Frontal cortex (tissue), 3 donors: ENCODE measurements at regions not wholly inside any gene's neighbourhood (a gene's known extent, or its start where the extent isn't known, plus 50 kb on each side); places are given as distances from the start of the nearest gene placed in this dataset.

Experiments used
- DNase-seq, 2 donors: peaks; one replicate each; pipeline ENCODE4 v3.0.0; 2012; ENCODE audit warnings: low spot score in 2 of 2
- FAIRE-seq: peaks from 2 replicates; lab custom pipeline; 2012; peaks lifted over from hg19 to GRCh38; lab: Jason Lieb, UNC
- donor health status: control.
- donor health status: control.
- donor health status: control.

- FAIRE-seq (no peak), DNase-seq (no peak)
Measured at GRCh38 chr3:147816752-147817151, 407.6 kb downstream of the ZIC1 start.

DNA sequence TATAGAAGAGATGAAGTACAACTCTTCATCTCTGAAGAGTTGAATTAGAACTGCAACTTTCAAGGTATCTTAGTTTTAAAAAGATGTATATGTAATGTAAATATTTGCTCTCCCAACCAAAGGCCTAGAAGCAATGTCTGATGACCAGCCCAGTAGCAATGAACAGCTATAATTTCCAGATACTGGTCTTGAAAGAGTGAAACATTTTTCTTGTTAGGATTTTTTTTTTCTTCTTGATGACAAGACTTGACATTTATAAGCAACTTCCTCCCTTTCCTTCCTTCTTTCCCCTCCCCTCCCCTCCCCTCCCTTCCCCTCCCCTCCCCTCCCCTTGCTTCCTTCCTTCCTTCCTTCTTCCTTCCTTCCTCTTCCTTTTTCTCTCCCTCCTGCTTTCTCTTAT lies 423.4 kb downstream of the ZIC1 start:
- FAIRE-seq = no peak
- DNase-seq = no peak

DNA sequence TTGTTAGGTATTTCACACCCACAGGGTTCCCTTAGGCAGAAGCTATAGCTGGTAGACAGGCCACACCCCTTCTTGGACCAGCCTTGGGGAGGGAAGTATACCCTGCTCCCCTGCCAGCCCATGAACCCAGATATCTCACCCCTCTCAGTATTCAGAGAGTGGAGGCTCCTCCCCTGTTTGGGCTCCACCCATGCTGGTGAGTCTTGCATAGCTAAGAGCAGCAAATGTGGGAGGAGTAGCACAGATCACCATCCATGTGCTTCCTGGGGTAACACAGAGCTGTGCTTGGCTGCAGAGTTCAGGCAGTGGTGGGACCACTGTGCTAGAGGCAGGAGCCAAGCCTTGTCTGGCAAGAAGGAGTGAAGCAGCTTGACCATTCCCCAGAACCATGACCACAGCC lies 427.2 kb downstream of the ZIC1 start:
- FAIRE-seq (no peak), DNase-seq (no peak)

DNA sequence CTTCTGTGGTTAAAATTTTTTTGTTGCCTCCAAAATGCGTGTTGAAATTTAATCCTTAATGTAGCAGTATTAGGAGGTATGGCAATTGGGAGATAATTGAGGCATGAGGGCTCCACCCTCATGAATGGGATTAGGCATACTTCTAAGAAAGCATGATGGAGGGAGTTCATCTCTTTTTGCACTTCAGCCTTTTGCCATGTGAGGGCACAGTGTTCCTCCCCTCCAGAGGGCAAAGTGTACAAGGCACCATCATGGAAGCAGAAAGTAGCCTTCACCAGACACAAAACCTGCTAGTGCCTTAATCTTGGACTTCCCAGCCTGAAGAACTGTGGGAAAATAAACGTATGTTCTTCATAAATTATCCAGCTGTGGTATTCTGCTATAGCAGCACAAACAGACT lies 429.5 kb downstream of the ZIC1 start:
- no peak for FAIRE-seq

DNA sequence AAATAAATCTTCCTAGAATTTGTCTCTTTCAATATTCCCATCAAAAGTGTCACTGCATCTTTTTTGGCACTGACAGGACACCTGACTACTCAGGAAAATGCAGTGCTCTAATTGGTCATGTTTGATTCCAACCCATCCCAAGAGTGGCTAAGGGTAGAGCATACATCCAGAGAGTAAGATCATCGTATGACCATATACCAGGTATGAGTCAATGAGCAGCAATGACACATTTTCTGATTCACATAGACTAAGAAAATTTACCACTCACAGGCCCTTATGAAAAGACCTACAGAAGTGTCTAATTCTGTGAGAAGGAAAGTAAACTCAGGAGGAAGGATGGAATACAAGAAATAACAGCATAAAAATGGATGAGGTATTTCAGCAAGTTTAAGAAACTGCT lies 434.2 kb downstream of the ZIC1 start:
- FAIRE-seq (no peak), DNase-seq (no peak)

More for the DNA sequence above, 429.5 kb downstream of the ZIC1 start:
- DNase-seq = no peak

DNA sequence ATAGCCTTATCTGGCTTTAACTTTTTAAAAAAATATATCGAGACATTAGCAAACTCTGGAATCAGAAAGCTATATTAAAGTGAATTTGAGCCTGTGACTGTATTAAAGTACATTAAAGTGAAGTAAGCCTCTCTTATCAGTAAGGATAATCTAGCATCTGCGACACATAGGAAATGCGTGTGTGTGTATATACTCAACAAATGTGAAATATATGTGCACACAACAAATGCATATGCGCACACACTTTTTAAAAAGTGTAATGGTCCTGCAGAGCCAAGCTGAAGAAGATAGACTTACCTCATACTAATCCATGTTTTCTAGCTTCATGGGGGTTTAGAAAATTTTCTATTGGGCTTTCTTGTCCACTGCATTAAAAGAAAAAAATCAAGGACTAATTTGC lies 437.1 kb downstream of the ZIC1 start:
- FAIRE-seq = no peak
- no peak for DNase-seq

DNA sequence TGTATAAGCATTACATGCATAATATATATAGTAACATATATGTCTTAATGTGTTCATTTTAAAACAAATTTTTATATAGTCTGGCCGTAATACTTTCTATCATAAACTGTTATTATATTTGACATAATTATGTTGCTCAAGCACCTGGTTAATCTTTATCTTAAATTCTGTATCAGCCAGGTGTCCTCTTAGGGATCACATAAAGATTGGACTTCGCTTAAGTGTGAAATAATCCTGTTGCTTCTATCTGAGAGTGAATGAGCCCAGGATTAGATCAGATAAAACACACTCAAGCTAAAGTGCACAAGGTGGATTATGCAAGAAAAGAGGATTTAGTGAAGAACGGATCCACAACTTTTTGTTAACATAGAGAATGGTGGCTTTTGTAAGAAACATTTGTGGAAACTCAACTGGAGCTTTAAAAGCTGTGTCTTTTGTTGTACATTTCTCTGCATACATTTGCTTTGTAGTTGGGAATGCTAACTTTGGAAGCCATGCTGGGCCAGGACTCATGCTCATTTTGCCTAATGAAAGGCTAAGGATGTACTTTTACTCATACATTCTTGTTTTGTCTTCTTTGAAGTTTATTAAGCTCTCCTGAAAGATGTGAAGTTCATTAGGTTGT lies 437.8 kb downstream of the ZIC1 start:
- FAIRE-seq (no peak), DNase-seq (no peak)

- DNase-seq (no peak), FAIRE-seq (no peak)
Measured at GRCh38 chr3:147851062-147851461, 441.9 kb downstream of the ZIC1 start.

DNA sequence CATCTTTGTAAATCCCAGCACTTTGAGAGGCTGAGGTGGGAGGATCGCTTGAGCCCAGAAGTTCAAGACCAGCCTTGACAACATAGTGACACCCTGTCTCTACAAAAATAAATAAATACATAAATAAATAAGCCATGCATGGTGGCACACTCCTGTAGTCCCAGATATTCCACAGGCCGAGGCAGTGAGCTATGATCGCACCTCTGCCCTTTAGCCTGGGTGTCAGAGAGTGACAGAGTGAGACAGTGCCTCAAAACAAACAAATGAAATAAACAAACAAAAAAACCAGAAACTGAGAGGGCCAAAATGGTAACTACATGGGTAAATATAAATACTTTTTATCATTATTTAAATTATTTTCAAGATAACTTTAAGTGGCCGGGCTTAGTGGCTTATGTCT lies 445.4 kb downstream of the ZIC1 start:
- FAIRE-seq (no peak), DNase-seq (no peak)

- DNase-seq = no peak
- FAIRE-seq = no peak
Measured at GRCh38 chr3:147864754-147865354, 455.7 kb downstream of the ZIC1 start.

GRCh38 chr3:147866561-147866960 lies 457.4 kb downstream of the ZIC1 start:
- FAIRE-seq = no peak

GRCh38 chr3:147872568-147872967 lies 463.4 kb downstream of the ZIC1 start:
- no peak for FAIRE-seq
- no peak for DNase-seq

More at GRCh38 chr3:147866561-147866960, 457.4 kb downstream of the ZIC1 start:
- DNase-seq = no peak

DNA sequence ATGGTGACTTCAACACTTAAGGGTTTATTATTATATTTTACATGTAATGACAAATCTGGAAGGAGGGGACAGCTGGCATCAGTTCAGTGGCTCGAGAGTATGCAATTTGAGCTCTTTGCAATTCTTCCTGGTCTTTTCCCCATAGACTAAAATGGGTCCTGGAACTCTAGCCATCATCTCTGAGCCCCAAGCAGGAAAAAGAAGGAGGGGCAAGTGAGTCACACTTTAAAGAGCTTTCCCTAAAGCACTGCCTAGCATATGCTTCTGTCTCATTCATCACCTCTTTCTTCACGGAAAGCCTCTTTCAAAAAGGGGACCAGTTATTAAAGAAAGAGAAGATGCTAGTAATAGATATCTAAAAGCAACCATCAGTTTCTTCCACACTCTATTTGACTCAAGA lies 466.3 kb downstream of the ZIC1 start:
- no peak for DNase-seq
- no peak for FAIRE-seq

DNA sequence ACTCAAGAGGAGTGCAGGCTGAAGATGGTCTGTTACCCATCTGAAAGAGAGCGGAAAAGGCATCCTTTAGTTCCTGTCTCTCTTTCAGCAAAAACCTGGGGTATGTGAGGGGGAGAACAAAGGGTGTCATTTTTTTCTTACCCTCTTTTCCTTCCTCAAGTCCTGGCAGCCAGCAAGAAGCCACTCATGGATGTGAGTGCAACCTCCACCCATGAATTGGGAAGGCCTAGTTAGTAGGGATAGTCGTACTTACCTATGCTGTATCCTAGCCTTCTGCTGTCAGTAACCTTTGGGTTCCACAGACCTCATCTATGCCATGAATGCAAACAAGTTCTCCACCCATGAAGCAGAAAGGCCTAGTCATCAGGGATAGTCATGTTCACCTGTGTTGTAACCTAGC lies 472.8 kb downstream of the ZIC1 start:
- DNase-seq = no peak
- FAIRE-seq = no peak

DNA sequence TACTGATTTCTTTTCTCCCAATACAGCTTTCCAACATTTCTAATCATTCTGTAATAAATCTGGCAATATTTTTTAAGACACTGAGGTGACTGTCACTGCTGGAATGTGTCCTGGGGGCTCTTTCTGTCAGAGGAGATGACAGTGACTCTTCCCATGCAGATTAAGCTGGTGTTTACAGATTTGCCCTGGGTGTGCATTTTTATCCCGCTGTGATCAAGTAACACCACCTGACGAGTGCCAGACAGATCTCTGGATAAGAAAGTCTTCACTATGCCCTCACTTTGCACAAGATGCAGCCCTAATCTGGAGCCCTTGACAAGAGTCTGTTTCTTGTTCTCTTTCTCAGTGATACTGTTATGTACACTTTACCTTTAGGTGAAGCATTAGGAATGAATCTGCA lies 477.7 kb downstream of the ZIC1 start:
- FAIRE-seq (no peak), DNase-seq (no peak)

DNA sequence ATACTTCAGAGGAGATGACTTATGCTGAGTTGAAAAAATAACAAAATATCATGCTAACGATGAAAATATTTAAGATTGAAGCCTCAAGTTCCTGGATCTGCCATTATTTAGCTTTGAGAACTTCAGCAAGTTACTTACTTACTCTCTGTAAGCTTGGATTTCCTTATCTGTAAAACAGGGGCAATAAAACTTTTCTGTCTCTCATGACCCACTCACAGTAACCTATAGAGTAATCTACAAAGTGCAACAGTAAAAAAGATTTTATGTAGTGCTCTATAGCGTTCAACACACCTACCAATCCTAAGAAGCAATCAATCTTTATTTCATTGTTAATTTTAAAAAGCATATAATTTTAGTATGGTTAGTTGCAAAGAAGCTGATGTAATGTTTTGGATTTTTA lies 478.6 kb downstream of the ZIC1 start:
- no peak for FAIRE-seq

GRCh38 chr3:147890114-147890513 lies 480.9 kb downstream of the ZIC1 start:
- DNase-seq (no peak), FAIRE-seq (no peak)

More for the DNA sequence above, 478.6 kb downstream of the ZIC1 start:
- DNase-seq = no peak

GRCh38 chr3:147895509-147895908 lies 486.3 kb downstream of the ZIC1 start:
- DNase-seq = no peak
- FAIRE-seq = no peak

- DNase-seq (no peak), FAIRE-seq (no peak)
Measured at GRCh38 chr3:147900851-147901250, 491.7 kb downstream of the ZIC1 start.

- no peak for FAIRE-seq
- DNase-seq = no peak
Measured at GRCh38 chr3:147903026-147903425, 493.9 kb downstream of the ZIC1 start.

GRCh38 chr3:147904421-147904820 lies 495.3 kb downstream of the ZIC1 start:
- FAIRE-seq (no peak), DNase-seq (no peak)

DNA sequence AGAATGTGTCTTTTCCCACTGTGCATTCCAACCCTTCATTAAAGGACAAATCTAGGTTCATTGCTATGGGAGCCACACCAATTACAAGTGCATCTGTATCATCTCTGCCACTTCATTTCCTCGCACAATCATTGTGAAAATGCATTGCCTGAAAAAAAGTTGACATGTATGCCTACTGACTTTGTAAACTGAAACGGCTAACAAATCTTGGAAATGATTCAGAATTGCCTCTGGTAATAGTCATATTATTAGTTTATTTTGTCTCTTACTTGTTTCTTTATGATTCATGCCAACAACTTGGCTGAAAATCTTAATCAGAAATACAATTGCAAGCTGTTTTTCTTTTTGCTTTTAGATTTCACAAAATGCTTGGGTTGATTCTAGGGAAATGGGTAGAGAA lies 497.1 kb downstream of the ZIC1 start:
- no peak for DNase-seq
- no peak for FAIRE-seq
